Suppressor macrophage treated with lipopolysaccharide for 1 hour (primary cell): ENCODE measurements at regions not wholly inside any gene's neighbourhood (a gene's known extent, or its start where the extent isn't known, plus 50 kb on each side); places are given as distances from the start of the nearest gene placed in this dataset.

Experiments used
- DNase-seq, 3 donors: peaks; one replicate each; pipeline ENCODE4 v3.0.0-alpha.2; 2020 to 2022

- DNase-seq, result no peak
These were observed 181.8 kb downstream of the TBXT start for GRCh38 chr6:165985806-165986299.

GRCh38 chr6:165985281-165985805, 182.3 kb downstream of the TBXT start:
- no peak for DNase-seq

DNA sequence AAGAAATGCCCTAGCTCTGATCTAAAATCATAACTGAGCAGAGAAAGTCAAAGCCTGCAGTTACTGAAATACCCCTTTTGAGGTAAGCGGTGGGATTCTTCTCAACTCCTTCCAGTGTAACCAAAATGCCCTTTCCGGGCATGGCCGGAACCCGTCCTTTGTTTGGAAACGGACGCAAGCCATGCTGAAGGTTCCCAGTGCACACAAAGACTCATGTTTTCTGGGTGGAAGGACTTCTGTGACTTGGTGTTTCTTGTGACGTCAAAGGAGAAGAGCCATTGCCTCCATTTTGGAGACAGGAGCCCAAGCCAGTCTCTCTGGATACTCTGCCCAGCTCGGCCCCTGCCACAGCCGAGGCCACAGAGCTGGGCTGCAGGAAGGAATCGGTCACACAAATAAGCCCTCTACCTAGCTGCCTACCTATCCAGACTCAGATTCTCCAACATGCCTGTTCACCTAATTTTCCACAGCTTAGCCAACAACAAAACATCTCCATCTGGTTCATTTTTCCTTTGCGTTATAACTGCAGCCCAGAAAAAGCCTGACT, 182.8 kb downstream of the TBXT start:
- no peak for DNase-seq

DNA sequence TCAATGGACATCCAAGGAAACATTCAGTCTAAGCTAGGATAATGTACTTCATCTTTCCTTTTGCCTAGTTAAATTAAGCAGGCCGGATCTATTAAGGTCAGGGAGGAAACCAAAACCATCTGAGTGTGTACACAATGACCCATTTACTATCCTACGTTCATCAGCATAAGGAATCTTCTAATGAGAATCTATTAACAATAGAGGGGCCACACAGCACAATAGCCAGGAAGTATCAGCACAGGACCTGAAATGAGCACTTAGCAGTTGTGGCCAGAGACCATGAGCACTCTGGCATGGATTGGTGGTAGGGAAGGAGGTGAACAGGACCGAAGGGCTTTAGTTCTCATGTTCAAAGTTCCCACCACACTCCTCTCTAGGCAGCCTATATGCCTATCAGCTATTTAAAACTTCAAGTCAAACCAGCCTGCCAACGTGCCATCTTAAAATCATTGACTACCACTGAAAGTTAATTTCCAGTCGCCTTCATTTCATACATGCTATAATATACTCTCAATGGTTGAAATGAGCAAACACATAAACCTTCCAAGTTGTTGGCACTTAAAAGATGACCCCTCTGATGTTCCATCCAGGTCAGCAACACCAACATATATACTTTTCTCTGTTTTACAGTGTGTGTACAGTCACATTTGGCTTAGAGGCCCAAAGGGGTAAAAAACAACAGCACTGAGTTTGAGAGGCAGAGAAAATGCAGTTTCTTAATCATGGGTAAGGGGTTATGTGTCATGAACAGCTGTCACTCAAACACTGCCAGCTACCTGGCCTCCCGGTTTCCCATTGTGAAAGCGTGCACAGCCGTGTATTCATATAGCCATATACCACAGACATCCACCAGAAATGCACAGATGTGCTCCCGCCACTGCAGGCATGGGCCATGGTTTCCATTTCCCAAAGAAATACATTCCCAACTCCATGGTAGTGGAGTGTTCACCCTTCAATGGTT, 184.3 kb downstream of the TBXT start:
- no peak for DNase-seq

- no peak for DNase-seq
These were observed 189.2 kb downstream of the TBXT start for GRCh38 chr6:165978476-165978875.

GRCh38 chr6:165976684-165977083, 191.0 kb downstream of the TBXT start:
- DNase-seq, result no peak

DNA sequence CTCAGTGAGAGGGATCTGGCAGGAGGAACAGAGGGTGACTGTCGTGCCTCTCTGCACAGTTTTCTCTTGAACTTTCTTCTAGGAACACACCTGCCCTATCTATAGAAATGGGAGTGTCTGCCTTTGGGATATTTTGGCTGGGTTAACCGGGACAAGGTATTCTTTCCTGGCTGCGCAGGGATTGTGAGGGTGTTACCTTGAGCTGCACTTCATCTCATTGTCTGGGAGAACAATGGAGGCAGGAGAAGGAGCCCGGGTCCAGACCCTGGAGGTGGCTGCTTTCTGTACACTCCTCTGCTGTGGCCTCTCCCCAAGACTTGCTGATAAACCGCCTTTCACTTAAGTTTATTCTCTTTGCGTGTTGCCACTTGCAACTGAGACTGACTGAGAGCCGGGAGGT, 192.8 kb downstream of the TBXT start:
- no peak for DNase-seq

DNA sequence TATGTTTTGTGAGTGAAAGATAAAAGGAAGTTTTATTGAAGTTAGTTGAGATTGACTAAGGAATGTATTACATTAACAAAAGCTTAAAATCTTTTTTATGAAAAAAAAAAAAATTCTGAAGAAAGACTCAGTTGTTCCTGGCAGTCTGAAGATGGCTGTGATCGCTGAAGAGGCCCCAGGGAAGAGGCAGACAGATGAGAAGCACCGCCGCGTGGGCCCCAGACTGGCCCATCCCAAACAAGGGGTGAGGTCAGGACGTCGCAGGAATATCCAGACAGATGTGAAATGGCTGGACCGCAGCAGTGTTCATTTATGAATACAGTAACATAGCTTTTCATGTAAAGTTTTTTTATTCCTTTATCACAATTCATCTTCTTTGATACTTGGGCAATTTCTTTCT, 194.2 kb downstream of the TBXT start:
- no peak for DNase-seq

DNA sequence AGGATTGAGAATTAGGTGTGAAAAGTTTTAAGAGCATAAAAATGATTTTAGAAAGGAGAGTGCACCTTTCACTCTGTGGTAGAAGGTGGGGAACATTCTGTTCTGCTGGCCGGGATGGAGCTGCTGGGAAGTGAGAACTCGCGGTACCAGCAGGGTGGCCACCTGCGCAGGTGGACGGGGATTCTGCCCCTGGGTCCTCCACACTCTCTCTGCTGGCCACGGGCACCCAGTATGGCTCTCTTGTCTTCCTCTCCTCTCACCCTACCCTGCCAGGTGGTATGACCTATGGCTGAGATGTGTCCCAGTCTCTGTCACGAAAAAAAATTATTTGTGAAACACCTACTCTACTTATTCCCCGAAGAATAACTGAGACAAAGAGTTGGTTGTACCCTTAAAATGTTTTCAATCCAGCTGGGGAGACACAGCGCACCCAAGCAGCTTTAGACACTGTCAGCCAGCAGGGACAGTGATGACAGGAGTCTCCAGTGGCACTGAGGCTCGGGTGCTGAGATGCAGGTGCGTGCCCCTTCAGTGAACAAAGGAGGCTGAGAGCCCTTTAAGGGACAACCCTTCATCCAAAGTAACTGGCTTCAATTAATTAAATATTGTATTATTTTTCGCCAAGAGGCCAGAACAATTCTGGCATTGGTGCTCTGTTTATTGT, 195.4 kb downstream of the TBXT start:
- DNase-seq, result no peak

DNA sequence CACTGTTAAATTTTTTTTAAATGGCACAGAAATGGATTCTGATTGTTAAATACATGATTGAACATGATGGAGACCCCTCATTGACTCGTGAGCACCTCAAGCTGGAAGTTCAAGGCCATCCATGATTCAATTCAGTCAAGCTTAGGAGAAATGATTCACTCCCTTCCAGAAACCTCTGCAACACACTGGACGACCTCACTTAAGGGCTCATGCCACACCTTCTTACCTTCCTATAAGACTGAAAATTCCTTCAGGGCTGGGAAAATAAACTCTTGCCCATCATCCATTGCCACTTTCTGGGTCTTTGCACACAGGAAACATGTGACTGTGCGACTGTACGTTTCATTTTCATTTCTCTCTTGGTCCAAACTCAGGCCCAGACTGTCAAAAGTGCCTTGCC, 196.4 kb downstream of the TBXT start:
- DNase-seq, result no peak

DNA sequence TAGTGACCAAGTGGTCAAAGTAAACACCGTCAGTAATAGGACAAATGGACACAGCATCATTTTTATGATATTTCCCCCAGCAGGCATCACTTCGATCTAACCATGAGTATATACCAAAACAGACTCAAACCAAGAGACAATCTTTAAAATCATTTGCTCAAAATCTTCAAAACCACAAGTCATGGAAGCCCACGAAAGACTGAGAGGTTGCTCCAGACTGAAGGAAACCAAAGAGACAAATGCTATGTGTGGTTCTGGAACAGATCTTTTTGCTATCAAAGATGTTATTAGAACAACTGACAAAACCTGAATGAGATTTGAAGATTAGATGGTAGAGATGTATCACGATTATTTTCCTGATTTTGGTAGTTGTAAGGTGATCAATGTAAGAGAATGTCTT, 197.7 kb downstream of the TBXT start:
- no peak for DNase-seq

DNA sequence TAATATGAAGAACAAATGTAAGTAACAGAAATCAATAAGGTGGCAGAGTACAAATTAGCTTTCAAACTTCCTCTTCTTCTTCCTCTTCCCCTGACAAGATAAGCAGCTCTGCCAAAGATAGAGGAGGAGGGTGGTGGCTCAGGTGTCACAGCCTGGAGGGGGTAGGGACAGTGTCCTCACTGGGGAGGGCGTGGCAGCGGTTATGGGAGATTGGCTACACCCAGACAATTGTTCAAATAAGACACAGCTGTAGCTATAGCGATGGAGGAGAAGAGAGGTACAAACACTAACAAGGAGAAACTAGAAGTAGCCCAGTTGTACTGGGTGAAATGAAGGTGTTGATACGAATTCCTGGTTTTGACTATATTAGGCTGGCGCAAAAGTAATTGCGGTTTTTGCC, 198.5 kb downstream of the TBXT start:
- DNase-seq, result no peak

DNA sequence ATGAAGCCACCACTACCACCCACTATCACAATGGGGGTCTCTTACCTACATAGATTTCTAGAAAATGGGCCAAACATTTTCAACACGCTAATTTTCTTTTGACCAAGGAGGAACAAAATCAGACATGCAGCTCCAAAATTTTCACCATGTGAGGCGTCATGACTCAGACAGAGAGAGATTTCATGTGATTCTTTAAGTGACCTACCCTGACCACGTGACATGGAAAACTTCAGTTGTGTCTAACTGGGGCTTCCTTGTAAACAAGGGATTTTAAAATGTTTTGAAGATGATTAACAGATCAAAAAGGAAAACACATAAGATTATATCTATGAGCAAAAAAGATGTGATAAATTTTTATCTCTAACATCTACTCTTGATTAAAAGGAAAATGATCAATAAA, 199.2 kb downstream of the TBXT start:
- no peak for DNase-seq

GRCh38 chr6:165967810-165968407, 199.7 kb downstream of the TBXT start:
- no peak for DNase-seq

GRCh38 chr6:165963750-165964149, 203.9 kb downstream of the TBXT start:
- DNase-seq, result no peak

- no peak for DNase-seq
These were observed 205.3 kb downstream of the TBXT start for GRCh38 chr6:165962366-165962765.

GRCh38 chr6:165961233-165961632, 206.4 kb downstream of the TBXT start:
- no peak for DNase-seq

DNA sequence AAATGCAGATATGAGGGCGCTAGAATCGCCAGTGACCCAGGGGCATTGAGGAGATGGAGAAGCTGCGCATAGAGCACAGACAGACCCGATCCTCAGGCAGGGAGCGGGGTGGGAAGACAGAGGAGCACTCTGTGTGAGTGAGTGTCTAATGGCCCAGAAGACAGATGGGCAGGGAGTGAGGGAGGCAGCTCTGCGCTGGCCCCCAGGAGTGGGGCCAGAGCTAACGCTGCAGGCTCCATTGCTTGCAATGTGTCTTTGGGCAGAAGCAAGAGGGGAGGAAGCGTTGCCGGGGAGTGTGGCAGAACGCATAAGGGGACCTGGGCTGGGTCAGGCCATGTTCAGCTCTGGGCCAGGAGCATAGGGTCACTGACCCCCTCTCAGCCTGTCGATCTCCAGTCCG, 207.0 kb downstream of the TBXT start:
- DNase-seq, result no peak

DNA sequence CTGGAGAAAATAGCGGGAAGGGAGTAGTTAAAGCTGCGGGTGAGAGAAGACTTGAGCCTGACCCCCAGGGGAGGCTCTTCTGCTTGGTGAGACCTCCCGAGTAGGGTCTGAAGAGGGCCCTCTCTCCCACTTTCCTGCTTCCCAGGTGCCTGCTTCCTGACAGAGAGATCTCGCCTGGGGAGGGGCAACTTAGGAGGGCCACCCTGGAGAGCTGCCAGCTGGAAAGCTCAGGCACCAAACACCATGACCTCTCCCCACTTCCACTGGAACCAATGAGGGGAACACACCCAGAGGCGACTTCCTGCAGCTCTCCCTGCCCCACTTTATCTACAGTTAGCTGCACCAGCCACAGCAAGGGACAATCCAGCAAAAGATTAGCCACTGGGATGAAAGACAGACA, 208.0 kb downstream of the TBXT start:
- no peak for DNase-seq

- no peak for DNase-seq
These were observed 210.8 kb downstream of the TBXT start for GRCh38 chr6:165956874-165957273.

- no peak for DNase-seq
These were observed 215.1 kb downstream of the TBXT start for GRCh38 chr6:165952514-165952913.

GRCh38 chr6:165950316-165950715, 217.3 kb downstream of the TBXT start:
- DNase-seq, result no peak

- no peak for DNase-seq
These were observed 218.3 kb downstream of the TBXT start for GRCh38 chr6:165949324-165949723.
